ENCODE measurements at regions not wholly inside any gene's neighbourhood (a gene's known extent, or its start where the extent isn't known, plus 50 kb on each side); places are given as distances from the start of the nearest gene placed in this dataset.

DNA sequence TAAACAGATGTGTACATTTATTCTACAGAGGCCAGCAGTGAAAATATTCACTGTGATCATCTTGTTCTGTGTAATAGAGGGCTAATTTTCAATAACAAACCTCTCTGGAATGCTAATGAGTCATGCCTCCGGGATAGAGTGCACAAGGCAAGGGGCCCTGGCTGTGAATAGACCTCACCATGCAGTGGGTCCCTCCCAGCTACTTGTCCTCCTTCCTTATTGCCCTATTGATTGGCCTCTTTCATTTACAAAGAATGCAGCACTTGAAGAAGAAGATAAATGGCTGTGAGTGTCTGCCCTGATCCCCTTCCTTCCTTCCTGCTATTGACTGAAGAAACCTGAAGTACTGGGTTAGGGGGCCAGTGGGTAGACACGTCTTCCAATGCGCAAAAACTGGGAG, 436.3 kb downstream of the WDR72 start:
- TF ChIP-seq CTCF (IDR thresholded peaks at IDR 0.05) (no peak), POLR2AphosphoS5 (IDR thresholded peaks at IDR 0.05; ENCODE audit: low read depth, low read length) (no peak), SIN3A (IDR thresholded peaks at IDR 0.05; ENCODE audit: borderline replicate concordance, insufficient read depth, low read depth, low read length) (no peak), TCF7L2 (IDR thresholded peaks at IDR 0.05; ENCODE audit: low read depth, low read length) (no peak)
